AG04450 (cell line): ENCODE measurements at regions not wholly inside any gene's neighbourhood (a gene's known extent, or its start where the extent isn't known, plus 50 kb on each side); places are given as distances from the start of the nearest gene placed in this dataset.

Experiments
- CTCF ChIA-PET: fragments of 300-600, 350-600 bp; formaldehyde crosslinking; extraction: SDS; loops from one replicate; lab custom pipeline; 2022; ENCODE audit warnings: antibody characterized with exemption, inconsistent platforms; lab: Charles Lee
- POLR2A ChIA-PET: fragments of 350-600 bp; formaldehyde crosslinking; extraction: SDS; loops from one replicate; lab custom pipeline; 2021; ENCODE audit warnings: antibody characterized with exemption, inconsistent platforms; lab: Yijun Ruan, JAX
- DNase-seq: peaks from one replicate; pipeline ENCODE4 v3.0.0-alpha.2; 2011; ENCODE audit warnings: low read depth, low spot score
- H3K27ac ChIP-seq: one replicate; pipeline ENCODE4 v1.5.1; 2012; ENCODE audit warnings: low read depth, low read length, control low read depth
- H3K27me3 ChIP-seq: one replicate; pipeline ENCODE4 v1.6.0; 2012; ENCODE audit warnings: low read length; ENCODE audit not compliant: control insufficient read depth, insufficient read depth
- H3K4me3 ChIP-seq: 2 replicates; pipeline ENCODE4 v1.5.1; 2011; ENCODE audit warnings: mild to moderate bottlenecking, low read depth, low read length, control low read depth
- H3K9me3 ChIP-seq: 2 replicates; pipeline ENCODE4 v1.5.1; 2012; ENCODE audit warnings: low read length; ENCODE audit not compliant: control insufficient read depth, insufficient read depth
- CTCF ChIP-seq: IDR thresholded peaks from 2 replicates; pipeline ENCODE4 v1.5.1; 2011; ENCODE audit warnings: low read depth, low read length, control low read depth, inconsistent platforms

GRCh38 chr4:79604152-79604551, 196.1 kb upstream of the GK2 start:
- Histone ChIP-seq H3K4me3 (no peak overlapping the region), H3K27me3 (no peaks in the 10 kb centered on the region), H3K9me3 (no peaks in the 10 kb centered on the region), H3K27ac (no peak overlapping the region)
- POLR2A ChIA-PET: no interaction called here
- CTCF ChIA-PET: no interaction called here
- DNase-seq: no peak
- TF ChIP-seq CTCF: no peak

GRCh38 chr4:79603681-79604080, 195.7 kb upstream of the GK2 start:
- DNase-seq: no peak
- H3K27me3 ChIP-seq: no peaks in the 10 kb centered on the region
- ChIA-PET CTCF (no interaction called here), POLR2A (no interaction called here)
- TF ChIP-seq CTCF: no peak
- H3K9me3 ChIP-seq: no peaks in the 10 kb centered on the region
- no peak overlapping the region for H3K27ac ChIP-seq
- H3K4me3 ChIP-seq: no peak overlapping the region

GRCh38 chr4:79599691-79600090, 191.7 kb upstream of the GK2 start:
- no peaks in the 10 kb centered on the region for H3K9me3 ChIP-seq
- no peaks in the 10 kb centered on the region for H3K27me3 ChIP-seq
- H3K27ac ChIP-seq: no peak overlapping the region
- POLR2A ChIA-PET: no interaction called here
- CTCF ChIA-PET: no interaction called here
- DNase-seq: no peak
- no peak overlapping the region for H3K4me3 ChIP-seq
- no peak for TF ChIP-seq CTCF

- H3K27me3 ChIP-seq: no peaks in the 10 kb centered on the region
- CTCF ChIA-PET: interaction anchor here (0.7 kb wide), 1 partner anchor 586 kb away, joined by 6 read pairs; no protein-coding TSS in a partner anchor
- no peaks in the 10 kb centered on the region for H3K9me3 ChIP-seq
- DNase-seq: no peak
- no peak for TF ChIP-seq CTCF
- H3K4me3 ChIP-seq: no peak overlapping the region
- H3K27ac ChIP-seq: no peak overlapping the region
- POLR2A ChIA-PET: no interaction called here
These were observed 190.8 kb upstream of the GK2 start for GRCh38 chr4:79598801-79599200.

- no peaks in the 10 kb centered on the region for H3K9me3 ChIP-seq
- no peak for TF ChIP-seq CTCF
- no peak overlapping the region for H3K4me3 ChIP-seq
- ChIA-PET CTCF (interaction anchor here (0.7 kb wide), 1 partner anchor 587 kb away, joined by 6 read pairs; no protein-coding TSS in a partner anchor), POLR2A (no interaction called here)
- no peak for DNase-seq
- no peaks in the 10 kb centered on the region for H3K27me3 ChIP-seq
- H3K27ac ChIP-seq: no peak overlapping the region
These were observed 190.2 kb upstream of the GK2 start for GRCh38 chr4:79598214-79598613.
